ENCODE measurements at regions not wholly inside any gene's neighbourhood (a gene's known extent, or its start where the extent isn't known, plus 50 kb on each side); places are given as distances from the start of the nearest gene placed in this dataset.

- TF ChIP-seq POLR2AphosphoS5 (IDR thresholded peaks at IDR 0.05; ENCODE audit: borderline replicate concordance, low read depth, low read length) (no peak), EZH2 (IDR thresholded peaks at IDR 0.05) (no peak), FOXP2 (optimal IDR thresholded peaks at IDR 0.05; ENCODE audit: control extremely low read depth, extremely low read length, insufficient read depth) (no peak)
Measured at GRCh38 chr2:39838589-39838988, 59.5 kb upstream of the THUMPD2 start.
